HG03558 (cell line): ENCODE measurements at regions not wholly inside any gene's neighbourhood (a gene's known extent, or its start where the extent isn't known, plus 50 kb on each side); places are given as distances from the start of the nearest gene placed in this dataset.

ENCODE experiments used
- ATAC-seq: cut with Tn5 transposase; IDR thresholded peaks from one replicate; pipeline ENCODE4 v1.9.1; 2021; ENCODE audit warnings: moderate number of reproducible peaks; ENCODE audit not compliant: unreplicated experiment; ENCODE audit errors: extremely low read depth

DNA sequence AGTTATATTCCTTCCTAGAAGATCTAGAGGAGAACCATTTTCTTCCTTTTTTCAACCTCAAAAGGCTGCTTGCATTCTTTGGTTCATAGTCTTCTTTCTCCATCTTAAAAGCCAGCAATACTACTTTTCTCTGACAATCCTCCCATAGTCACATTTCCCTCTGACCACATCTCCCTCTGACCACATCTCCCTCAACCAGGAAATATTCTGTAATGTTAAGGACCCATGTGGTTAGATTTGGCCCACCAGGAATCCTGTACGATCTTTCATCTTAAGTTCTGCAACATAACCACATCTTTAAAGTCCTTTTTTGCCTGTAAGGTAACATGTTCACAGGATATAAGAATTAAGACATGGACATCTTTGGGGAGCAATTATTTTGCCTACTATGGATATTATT, 179.4 kb upstream of the SPEF2 start:
- ATAC-seq, result no peak

- ATAC-seq, result no peak
Measured at GRCh38 chr5:35436400-35437057, 181.1 kb upstream of the SPEF2 start.

- ATAC-seq, result no peak
Measured at GRCh38 chr5:35430381-35431162, 187.1 kb upstream of the SPEF2 start.

GRCh38 chr5:35420200-35420599, 189.9 kb upstream of the PRLR start:
- no peak for ATAC-seq

- ATAC-seq, result no peak
Measured at GRCh38 chr5:35417040-35417439, 186.8 kb upstream of the PRLR start.

DNA sequence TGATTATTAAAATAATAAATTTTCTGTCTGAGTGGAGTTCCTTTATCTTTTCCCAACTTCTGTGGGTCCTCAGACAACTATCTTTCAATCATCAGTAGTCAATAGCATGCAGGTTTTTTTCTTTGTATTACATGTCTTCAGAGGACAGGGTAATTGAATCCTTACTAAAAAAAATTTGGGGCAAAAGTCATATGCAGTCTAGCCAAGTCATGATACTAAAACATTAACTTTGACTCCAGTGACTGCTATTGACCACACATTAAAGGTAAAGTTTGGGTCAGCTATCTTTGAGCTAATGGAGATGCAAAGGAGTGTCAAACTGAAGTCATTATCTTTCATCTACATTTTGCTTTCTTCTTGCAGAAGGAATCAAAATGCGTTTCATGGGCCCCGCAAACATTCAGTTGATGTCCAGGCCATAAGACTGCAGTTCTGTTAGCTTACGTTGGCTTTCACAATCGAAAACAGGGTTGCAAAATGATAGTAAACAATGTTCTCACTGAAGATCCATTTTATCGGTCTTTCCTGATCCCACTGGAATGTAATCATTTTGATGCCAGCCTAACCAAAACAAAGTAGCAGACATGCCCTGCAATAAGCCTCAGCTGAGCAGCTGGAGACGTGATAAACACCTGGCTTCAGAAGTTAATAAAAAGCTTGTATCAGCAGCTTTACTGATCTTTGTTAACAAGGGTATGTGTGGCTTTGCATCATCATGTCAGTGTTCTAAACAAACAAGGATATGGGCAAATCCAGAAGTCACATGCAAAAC, 186.1 kb upstream of the PRLR start:
- no peak for ATAC-seq

DNA sequence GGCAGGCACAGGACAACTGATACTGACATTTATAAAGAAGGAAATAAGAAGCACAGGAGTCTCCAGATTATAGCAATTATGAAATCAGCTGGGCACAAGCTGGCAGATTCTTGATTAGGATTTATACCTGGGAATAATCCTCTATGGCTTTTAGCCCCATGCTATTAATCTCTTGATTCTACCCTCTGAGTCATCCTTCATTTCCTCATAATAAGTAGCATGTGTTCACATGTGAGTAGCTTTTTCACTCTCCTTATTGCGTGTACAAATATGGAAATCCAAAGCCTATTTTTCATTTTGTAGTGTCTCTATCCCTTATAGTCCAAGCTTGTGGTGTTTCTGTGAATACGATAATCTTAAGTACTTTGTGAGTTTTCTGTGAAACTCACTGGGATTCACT, 185.0 kb upstream of the PRLR start:
- no peak for ATAC-seq

DNA sequence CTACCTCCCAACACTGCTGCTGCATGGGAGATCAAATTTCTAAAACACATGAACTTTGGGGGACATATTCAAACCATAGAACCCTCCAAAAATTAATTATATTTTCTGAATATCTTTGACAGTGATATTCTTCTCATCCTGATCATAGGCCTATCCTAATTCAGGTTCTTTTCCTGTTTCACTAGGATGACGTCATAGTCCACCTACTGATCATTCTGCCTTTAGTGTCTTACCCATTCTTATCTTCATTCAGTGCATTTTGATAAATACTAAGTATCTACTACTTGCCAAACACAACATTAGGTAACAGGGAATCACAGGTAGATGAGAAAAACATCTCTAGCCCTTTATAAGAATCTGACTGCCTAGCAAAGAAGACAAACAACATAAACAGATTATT, 179.1 kb upstream of the PRLR start:
- no peak for ATAC-seq

DNA sequence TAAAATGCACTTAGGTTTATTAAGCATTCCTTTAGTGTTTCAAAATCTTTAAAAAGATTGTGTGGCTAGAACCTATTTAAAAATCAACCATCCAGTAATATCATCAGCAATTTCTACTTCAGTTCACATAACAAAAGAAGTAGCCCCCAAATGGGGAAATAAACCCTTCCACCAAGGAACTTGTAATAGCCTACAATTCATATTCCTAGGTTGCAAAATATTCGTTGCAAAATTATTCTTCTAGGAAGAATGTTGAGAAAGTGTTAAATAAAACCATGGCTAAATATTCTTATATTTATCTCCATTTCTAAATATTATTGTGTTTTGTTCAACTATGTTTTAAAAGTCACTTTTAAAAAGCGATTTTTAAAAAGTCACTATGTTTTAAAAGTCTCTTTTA, 177.9 kb upstream of the PRLR start:
- ATAC-seq, result no peak

- ATAC-seq, result no peak
Measured at GRCh38 chr5:35407697-35408096, 177.4 kb upstream of the PRLR start.

- no peak for ATAC-seq
Measured at GRCh38 chr5:35405938-35406337, 175.7 kb upstream of the PRLR start.

- ATAC-seq, result no peak
Measured at GRCh38 chr5:35404701-35405100, 174.4 kb upstream of the PRLR start.

GRCh38 chr5:35393901-35394300, 163.6 kb upstream of the PRLR start:
- no peak for ATAC-seq

- ATAC-seq, result no peak
Measured at GRCh38 chr5:35384658-35385057, 154.4 kb upstream of the PRLR start.

DNA sequence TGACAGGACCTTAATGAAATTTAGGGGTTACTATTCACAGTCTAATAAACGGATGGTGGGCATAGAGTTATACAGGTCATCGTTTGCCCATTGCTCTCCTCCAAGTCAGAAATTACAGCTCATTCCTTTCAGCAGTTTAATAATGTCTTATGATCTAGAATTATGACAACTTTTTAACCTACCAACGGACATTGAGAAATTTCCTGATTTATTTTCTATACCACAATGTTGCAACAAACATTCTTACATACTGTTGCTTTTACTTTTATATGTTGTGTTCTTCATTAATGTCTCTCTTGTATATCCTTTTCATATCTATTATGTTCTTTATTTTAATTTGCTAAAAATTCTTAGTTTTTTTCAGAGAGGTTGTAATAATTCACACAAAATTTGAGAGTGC, 152.8 kb upstream of the PRLR start:
- ATAC-seq, result no peak

GRCh38 chr5:35377653-35378052, 147.4 kb upstream of the PRLR start:
- no peak for ATAC-seq

DNA sequence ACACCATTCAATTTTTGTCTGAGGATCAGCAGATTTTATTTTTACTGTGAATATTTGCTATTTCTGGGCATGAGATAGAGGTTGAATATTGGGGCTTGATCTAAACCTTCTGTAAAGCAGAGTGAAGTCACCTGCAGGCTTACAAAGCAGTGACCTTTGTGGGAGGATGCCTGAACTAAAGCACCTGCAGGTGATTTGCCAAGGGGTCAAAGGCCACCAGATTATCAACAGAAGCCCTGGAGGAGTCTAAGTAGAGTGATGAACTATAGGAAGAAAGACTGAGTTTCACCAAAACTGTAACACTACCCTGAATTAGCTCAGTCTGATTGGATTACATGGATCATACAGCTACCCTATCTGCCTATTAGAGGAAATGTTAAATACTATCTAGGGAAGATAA, 144.3 kb upstream of the PRLR start:
- no peak for ATAC-seq

- ATAC-seq, result no peak
Measured at GRCh38 chr5:35373249-35373648, 143.0 kb upstream of the PRLR start.

DNA sequence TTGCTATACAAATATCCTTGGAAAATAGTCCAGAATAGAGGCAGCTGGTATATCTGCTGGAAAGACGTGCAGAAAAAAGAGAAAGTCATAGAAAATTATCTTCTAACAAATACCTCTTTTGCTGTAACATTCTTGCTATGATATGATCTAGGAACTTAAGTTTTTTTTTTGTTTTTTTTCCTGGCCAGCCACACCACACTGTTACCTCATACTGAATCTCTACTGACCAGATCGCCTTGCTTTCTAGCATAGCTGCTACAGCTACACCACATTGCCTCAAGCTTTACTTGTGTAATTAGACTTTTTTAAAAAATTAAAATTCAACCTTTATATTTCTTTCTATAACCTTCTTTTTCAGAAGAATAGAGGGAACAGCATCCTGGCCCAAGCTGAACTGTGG, 142.2 kb upstream of the PRLR start:
- ATAC-seq, result no peak

- ATAC-seq, result no peak
Measured at GRCh38 chr5:35371951-35372426, 141.7 kb upstream of the PRLR start.

DNA sequence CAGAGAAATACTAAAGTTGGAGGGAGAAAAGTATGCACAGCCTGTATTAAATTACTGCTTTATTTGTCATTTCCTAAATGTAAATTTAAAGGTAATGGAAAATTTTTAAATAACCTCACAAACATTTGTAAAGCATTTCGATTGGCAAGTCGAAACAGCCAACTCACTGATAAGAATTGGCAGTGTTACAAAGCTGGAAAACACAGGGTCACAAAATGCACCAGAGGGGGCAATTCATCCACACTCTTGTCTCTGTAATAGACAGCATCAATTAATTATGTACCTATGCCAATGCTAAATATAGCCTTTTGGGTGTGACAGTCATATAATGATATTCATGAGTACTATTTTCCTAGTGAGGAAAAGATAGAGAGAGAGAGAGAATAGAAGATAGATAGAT, 140.6 kb upstream of the PRLR start:
- ATAC-seq, result no peak
